Epithelial cell of proximal tubule (primary cell): ENCODE measurements at regions not wholly inside any gene's neighbourhood (a gene's known extent, or its start where the extent isn't known, plus 50 kb on each side); places are given as distances from the start of the nearest gene placed in this dataset.

ENCODE experiments used
- DNase-seq: peaks from one replicate; pipeline ENCODE4 v3.0.0-alpha.2; 2011; ENCODE audit warnings: low read depth
- H3K4me3 ChIP-seq: 2 replicates; pipeline ENCODE4 v1.5.1; 2011; ENCODE audit warnings: low read depth, mild to moderate bottlenecking, low read length
- CTCF ChIP-seq: conservative IDR thresholded peaks from 2 replicates; pipeline ENCODE4 v1.5.1; 2012; ENCODE audit warnings: low read depth, mild to moderate bottlenecking, low read length

DNA sequence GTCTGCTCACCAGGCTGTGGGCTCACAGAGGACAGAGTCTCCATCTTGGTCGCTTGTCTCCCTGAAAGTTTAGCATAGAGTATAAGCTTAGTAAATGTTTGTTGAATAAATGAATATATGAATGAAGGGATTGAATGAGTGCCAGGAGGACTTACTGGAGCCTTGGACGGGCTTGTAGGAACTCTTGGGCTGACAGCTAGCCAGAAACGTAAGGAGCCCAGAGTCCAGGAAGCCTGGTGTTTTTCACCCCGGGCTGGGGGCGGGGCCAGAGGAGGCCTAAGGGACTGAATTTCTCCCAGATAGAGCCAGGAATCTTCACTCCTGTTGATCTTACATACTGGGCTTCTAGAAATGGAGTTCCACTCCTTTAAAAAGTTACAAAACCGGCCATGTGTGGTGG lies 68.5 kb upstream of the SRSF6 start:
- TF ChIP-seq CTCF = no peak
- DNase-seq = no peak
- no peak overlapping the region for H3K4me3 ChIP-seq

- DNase-seq = no peak
- H3K4me3 ChIP-seq = no peak overlapping the region
- no peak for TF ChIP-seq CTCF
Observed at GRCh38 chr20:43388268-43389002, 69.3 kb upstream of the SRSF6 start.

DNA sequence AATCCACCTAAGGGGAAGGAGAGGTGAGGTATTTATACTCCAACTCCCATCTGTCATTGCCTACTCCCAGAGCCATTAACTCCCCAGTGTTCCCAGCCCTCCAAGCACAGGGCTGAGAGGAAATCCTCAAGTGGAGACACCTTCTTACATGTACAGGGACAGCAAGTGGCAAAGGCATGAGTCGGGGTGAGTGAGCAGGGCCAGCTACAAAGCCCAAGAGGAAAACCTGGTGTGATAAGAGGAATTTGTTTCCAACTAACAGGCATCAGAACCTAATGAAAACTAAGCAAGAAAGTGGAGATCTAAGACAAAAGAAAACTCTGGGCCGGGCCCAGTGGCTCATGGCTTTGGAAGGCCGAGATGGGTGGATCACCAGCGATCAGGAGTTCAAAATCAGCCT lies 70.0 kb upstream of the SRSF6 start:
- H3K4me3 ChIP-seq = no peak overlapping the region
- no peak for DNase-seq
- TF ChIP-seq CTCF = no peak

GRCh38 chr20:43386878-43387277 lies 70.8 kb upstream of the SRSF6 start:
- no peak overlapping the region for H3K4me3 ChIP-seq
- no peak for TF ChIP-seq CTCF
- DNase-seq = no peak

DNA sequence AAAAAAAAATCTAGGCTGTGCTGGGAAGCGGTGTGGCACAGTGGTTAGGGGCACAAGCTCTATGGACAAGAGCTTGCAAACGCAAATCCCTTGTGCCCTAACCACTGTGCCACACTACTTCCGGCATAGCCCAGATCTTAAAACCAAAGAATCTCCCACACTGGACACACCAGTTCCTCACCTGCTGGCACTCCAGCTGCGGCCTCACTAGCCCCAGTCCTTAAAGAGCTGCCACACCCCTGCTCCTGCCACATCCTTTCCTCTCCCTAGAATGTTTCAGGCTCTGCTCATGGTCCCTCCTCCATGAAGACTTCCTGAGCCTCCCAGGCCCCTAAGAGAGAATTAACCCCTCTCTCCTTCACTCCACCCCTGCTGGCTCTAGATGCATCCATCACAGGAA lies 71.8 kb upstream of the SRSF6 start:
- TF ChIP-seq CTCF = no peak
- no peak overlapping the region for H3K4me3 ChIP-seq
- no peak for DNase-seq

DNA sequence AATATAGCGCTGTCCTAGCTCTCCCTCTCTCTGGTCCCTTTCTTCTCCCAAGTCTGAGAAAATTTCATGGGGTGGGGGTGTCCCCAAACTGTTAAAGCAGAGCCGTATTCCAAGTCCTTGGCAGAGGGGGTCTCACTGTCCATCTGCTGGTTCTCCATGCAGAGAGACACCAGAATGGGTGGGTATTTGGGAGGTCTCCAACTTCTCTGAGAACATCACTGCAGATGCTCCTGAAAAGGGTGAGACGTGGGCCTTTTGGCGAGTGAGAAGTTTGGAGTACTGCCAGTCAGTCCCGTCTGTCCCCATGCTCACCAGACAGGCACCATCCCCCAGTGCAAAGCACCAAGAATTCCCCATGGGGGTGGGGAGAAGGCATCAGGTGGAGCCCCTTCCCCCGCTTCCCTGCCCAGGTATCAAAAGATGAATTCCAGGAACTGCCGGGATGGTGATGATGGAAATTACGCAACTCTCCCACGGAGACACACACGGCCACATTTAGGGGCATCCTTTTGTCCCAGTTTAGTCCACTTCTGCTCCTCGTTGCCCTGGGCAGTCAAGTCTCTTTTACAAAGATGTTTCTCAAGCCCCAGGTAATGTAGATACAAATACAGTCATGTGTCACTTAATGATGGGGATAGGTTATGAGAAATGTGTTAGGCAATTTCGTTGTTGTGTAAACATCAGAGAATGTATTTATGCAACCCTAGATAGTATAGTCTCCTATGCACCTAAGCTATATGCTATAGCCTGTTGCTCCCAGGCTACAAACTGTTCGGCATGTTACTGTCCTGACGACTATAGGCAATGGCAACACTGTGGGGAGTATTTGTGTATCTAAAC lies 73.4 kb upstream of the SRSF6 start:
- no peak overlapping the region for H3K4me3 ChIP-seq
- DNase-seq = no peak
- no peak for TF ChIP-seq CTCF
